ENCODE measurements at regions not wholly inside any gene's neighbourhood (a gene's known extent, or its start where the extent isn't known, plus 50 kb on each side); places are given as distances from the start of the nearest gene placed in this dataset.

GRCh38 chr5:24073107-24073506 lies 565.7 kb downstream of the PRDM9 start:
- Histone ChIP-seq H4K91ac (ENCODE audit: insufficient read depth, low read depth, low read length) (no peak overlapping the region), H3K9me1 (ENCODE audit: insufficient read depth, low read length) (no peaks in the 10 kb centered on the region), H2BK15ac (ENCODE audit: low read depth, low read length) (no peak overlapping the region), H2AFZ (replicated peaks; ENCODE audit: low read length, poor library complexity) (no peak overlapping the region), H2AK5ac (ENCODE audit: low read depth, low read length) (no peak overlapping the region), H2AK9ac (replicated peaks; ENCODE audit: low read depth, low read length, poor library complexity) (no peak overlapping the region), H4K8ac (ENCODE audit: low read depth in 2 of 2, low read length in 2 of 2) (no peak overlapping the region), H3K14ac (replicated peaks; ENCODE audit: low read depth, low read length) (no peak overlapping the region), H2BK5ac (ENCODE audit: low read depth, low read length, poor library complexity, severe bottlenecking) (no peak overlapping the region), H3K9me3 (ENCODE audit: control insufficient read depth, insufficient read depth, low read length) (peaks cover 6% of the 10 kb centered on the region; the same call in 1 of the 2 replicates), H4K5ac (ENCODE audit: low read depth, low read length) (no peak overlapping the region), H3K18ac (ENCODE audit: low read depth, low read length) (no peak overlapping the region), H3K27ac (ENCODE audit: insufficient read depth, low read length) (no peak overlapping the region), H3K79me1 (ENCODE audit: low read depth in 1 of 2, low read length in 2 of 2) (no peaks in the 10 kb centered on the region), H3K9ac (ENCODE audit: low read depth, low read length) (no peak overlapping the region), H3K4me1 (ENCODE audit: control insufficient read depth, insufficient read depth, low read length) (no peaks in the 10 kb centered on the region), H3K56ac (ENCODE audit: extremely low read depth, insufficient read depth, low read length) (no peak overlapping the region), H2BK120ac (ENCODE audit: low read depth, low read length) (no peak overlapping the region), H3K4me2 (ENCODE audit: low read depth, low read length) (no peak overlapping the region), H3K27me3 (ENCODE audit: control insufficient read depth, insufficient read depth, low read length) (no peaks in the 10 kb centered on the region), H3K4me3 (ENCODE audit: insufficient read depth, low read depth, low read length) (no peak overlapping the region), H2BK20ac (ENCODE audit: low read depth, low read length) (no peak overlapping the region), H3K36me3 (ENCODE audit: control insufficient read depth, insufficient read depth, low read length) (no peaks in the 10 kb centered on the region), H4K20me1 (ENCODE audit: insufficient read depth, low read length) (no peaks in the 10 kb centered on the region), H3K23ac (ENCODE audit: low read depth, low read length) (no peak overlapping the region), H3K4ac (ENCODE audit: low read depth, low read length) (no peak overlapping the region)
- intact Hi-C loops (cut with micrococcal nuclease) = no loop called here
- ChIA-PET POLR2A (ENCODE audit: unreplicated experiment) (no interaction called here), CTCF (no interaction called here)
- BruUV-seq (replicated peaks) = no TSS peak
- dilution Hi-C loops (cut with HindIII; ENCODE audit: low sequenced_read_pairs, unreplicated experiment) = no loop called here
- DNase-seq (no peak), ATAC-seq (ENCODE audit: low read depth) (no peak)
- WGBS, 2 experiments (ENCODE audit: extremely low coverage in 2 of 2, insufficient read length in 1 of 2) = no CpG with 5 or more reads among the region's 4 CpGs
- in situ Hi-C loops (cut with MboI; ENCODE audit: low sequenced_read_pairs) = no loop called here
- TF ChIP-seq CEBPB (IDR thresholded peaks at IDR 0.05; ENCODE audit: low read depth, low read length) (no peak), MAZ (IDR thresholded peaks at IDR 0.05; ENCODE audit: borderline replicate concordance, low read depth, low read length) (no peak), SMC3 (IDR thresholded peaks at IDR 0.05; ENCODE audit: low read depth, low read length) (no peak), MAFK (IDR thresholded peaks at IDR 0.05; ENCODE audit: low read depth, low read length) (no peak), RCOR1 (IDR thresholded peaks at IDR 0.05; ENCODE audit: insufficient replicate concordance, low read length) (no peak), USF2 (IDR thresholded peaks at IDR 0.05; ENCODE audit: low read depth, low read length) (no peak), NFE2L2 (IDR thresholded peaks at IDR 0.05; ENCODE audit: low read depth, low read length) (no peak), RAD21 (IDR thresholded peaks at IDR 0.05; ENCODE audit: low read length) (no peak), FOS (IDR thresholded peaks at IDR 0.05; ENCODE audit: low read depth, low read length) (no peak), MXI1 (IDR thresholded peaks at IDR 0.05; ENCODE audit: borderline replicate concordance, low read depth, low read length) (no peak), RFX5 (IDR thresholded peaks at IDR 0.05; ENCODE audit: low read depth, low read length) (no peak)
- TF ChIP-seq, protein P1, sequence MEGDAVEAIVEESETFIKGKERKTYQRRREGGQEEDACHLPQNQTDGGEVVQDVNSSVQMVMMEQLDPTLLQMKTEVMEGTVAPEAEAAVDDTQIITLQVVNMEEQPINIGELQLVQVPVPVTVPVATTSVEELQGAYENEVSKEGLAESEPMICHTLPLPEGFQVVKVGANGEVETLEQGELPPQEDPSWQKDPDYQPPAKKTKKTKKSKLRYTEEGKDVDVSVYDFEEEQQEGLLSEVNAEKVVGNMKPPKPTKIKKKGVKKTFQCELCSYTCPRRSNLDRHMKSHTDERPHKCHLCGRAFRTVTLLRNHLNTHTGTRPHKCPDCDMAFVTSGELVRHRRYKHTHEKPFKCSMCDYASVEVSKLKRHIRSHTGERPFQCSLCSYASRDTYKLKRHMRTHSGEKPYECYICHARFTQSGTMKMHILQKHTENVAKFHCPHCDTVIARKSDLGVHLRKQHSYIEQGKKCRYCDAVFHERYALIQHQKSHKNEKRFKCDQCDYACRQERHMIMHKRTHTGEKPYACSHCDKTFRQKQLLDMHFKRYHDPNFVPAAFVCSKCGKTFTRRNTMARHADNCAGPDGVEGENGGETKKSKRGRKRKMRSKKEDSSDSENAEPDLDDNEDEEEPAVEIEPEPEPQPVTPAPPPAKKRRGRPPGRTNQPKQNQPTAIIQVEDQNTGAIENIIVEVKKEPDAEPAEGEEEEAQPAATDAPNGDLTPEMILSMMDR (conservative IDR thresholded peaks at IDR 0.05; ENCODE audit: low read depth, low read length) = no peak

Data from IMR-90 (cell line).